GM18519 (cell line): ENCODE measurements at regions not wholly inside any gene's neighbourhood (a gene's known extent, or its start where the extent isn't known, plus 50 kb on each side); places are given as distances from the start of the nearest gene placed in this dataset.

ENCODE experiments used
- ATAC-seq: cut with Tn5 transposase; IDR thresholded peaks from one replicate; pipeline ENCODE4 v1.9.1; 2021; ENCODE audit warnings: mild to moderate bottlenecking, moderate library complexity; ENCODE audit not compliant: unreplicated experiment, low FRiP score

- no peak for ATAC-seq
These were observed 249.7 kb downstream of the C4orf33 start for GRCh38 chr4:129345609-129346008.

GRCh38 chr4:129346036-129346435, 250.1 kb downstream of the C4orf33 start:
- ATAC-seq: no peak

- ATAC-seq: no peak
These were observed 250.8 kb downstream of the C4orf33 start for GRCh38 chr4:129346734-129347133.

- no peak for ATAC-seq
These were observed 255.1 kb downstream of the C4orf33 start for GRCh38 chr4:129350834-129351721.

GRCh38 chr4:129352480-129352879, 256.5 kb downstream of the C4orf33 start:
- no peak for ATAC-seq

- no peak for ATAC-seq
These were observed 257.5 kb downstream of the C4orf33 start for GRCh38 chr4:129353490-129353889.

GRCh38 chr4:129355031-129355430, 259.1 kb downstream of the C4orf33 start:
- no peak for ATAC-seq

- no peak for ATAC-seq
These were observed 259.6 kb downstream of the C4orf33 start for GRCh38 chr4:129355516-129355915.

GRCh38 chr4:129358571-129358970, 262.6 kb downstream of the C4orf33 start:
- no peak for ATAC-seq

- no peak for ATAC-seq
These were observed 263.5 kb downstream of the C4orf33 start for GRCh38 chr4:129359461-129359860.

- peak; percentile 67 for ATAC-seq
These were observed 266.8 kb downstream of the C4orf33 start for GRCh38 chr4:129362691-129363274.

- no peak for ATAC-seq
These were observed 268.9 kb downstream of the C4orf33 start for GRCh38 chr4:129364747-129365452.

GRCh38 chr4:129369361-129370010, 273.5 kb downstream of the C4orf33 start:
- ATAC-seq: no peak

- ATAC-seq: no peak
These were observed 275.1 kb downstream of the C4orf33 start for GRCh38 chr4:129371065-129371464.

GRCh38 chr4:129371926-129372325, 276.0 kb downstream of the C4orf33 start:
- ATAC-seq: no peak

- no peak for ATAC-seq
These were observed 281.3 kb downstream of the C4orf33 start for GRCh38 chr4:129377131-129377845.

- ATAC-seq: no peak
These were observed 282.4 kb downstream of the C4orf33 start for GRCh38 chr4:129378364-129378763.

GRCh38 chr4:129379429-129379828, 283.5 kb downstream of the C4orf33 start:
- ATAC-seq: no peak

- no peak for ATAC-seq
These were observed 289.0 kb downstream of the C4orf33 start for GRCh38 chr4:129384974-129385373.

GRCh38 chr4:129387666-129388065, 291.7 kb downstream of the C4orf33 start:
- no peak for ATAC-seq
